HEK293T (cell line): ENCODE measurements at regions not wholly inside any gene's neighbourhood (a gene's known extent, or its start where the extent isn't known, plus 50 kb on each side); places are given as distances from the start of the nearest gene placed in this dataset.

Experiments used
- ELF4 ChIP-seq: fragments of 450-650 bp; IDR thresholded peaks from 2 replicates; pipeline ENCODE4 v1.6.1; 2017; ENCODE audit warnings: antibody characterized with exemption
- FOXK2 ChIP-seq: fragments of 450-650 bp; IDR thresholded peaks from 2 replicates; pipeline ENCODE4 v1.6.1; 2016; ENCODE audit warnings: mild to moderate bottlenecking
- FOXM1 ChIP-seq: fragments of 450-650 bp; IDR thresholded peaks from 2 replicates; pipeline ENCODE4 v1.6.1; 2017; ENCODE audit warnings: mild to moderate bottlenecking, borderline replicate concordance
- NFRKB ChIP-seq: fragments of 450-650 bp; IDR thresholded peaks from 2 replicates; pipeline ENCODE4 v1.6.1; 2016; ENCODE audit warnings: mild to moderate bottlenecking, moderate library complexity
- SP1 ChIP-seq: fragments of 450-650 bp; IDR thresholded peaks from 2 replicates; pipeline ENCODE4 v1.6.1; 2017
- ZNF384 ChIP-seq: fragments of 450-650 bp; IDR thresholded peaks from 2 replicates; pipeline ENCODE4 v1.6.1; 2016

- no peak for TF ChIP-seq SP1
- TF ChIP-seq NFRKB: no peak
- TF ChIP-seq ZNF384: no peak
- no peak for TF ChIP-seq FOXM1
- no peak for TF ChIP-seq FOXK2
- TF ChIP-seq ELF4: no peak
Observed at GRCh38 chr3:27985369-27986035, 255.9 kb upstream of the CMC1 start.
